Stomach (tissue), 8 donors: ENCODE measurements at regions not wholly inside any gene's neighbourhood (a gene's known extent, or its start where the extent isn't known, plus 50 kb on each side); places are given as distances from the start of the nearest gene placed in this dataset.

Experiments
- DNase-seq, 2 donors: peaks; one replicate each; pipeline versions ENCODE4 v3.0.0 to v3.0.0-alpha.2; 2013 to 2019
- H3K27ac ChIP-seq, 5 donors: fragments of 200-600 bp in 4 of 5; sonication (generic) in 4 of 5; one replicate each; pipeline ENCODE4 v1.5.1; 2013 to 2019; ENCODE audit warnings: mild to moderate bottlenecking in 1 of 5, moderate library complexity in 1 of 5
- H3K27me3 ChIP-seq, 3 donors: fragments of 200-600 bp; sonication (generic); one replicate each; pipeline ENCODE4 v1.5.1; 2017 to 2019; ENCODE audit warnings: mixed run types in 1 of 3
- H3K36me3 ChIP-seq, 4 donors: fragments of 200-600 bp; sonication (generic); 1 replicate in 3 of 4; 2 replicates in 1 of 4; pipeline ENCODE4 v1.5.1; 2016 to 2019
- H3K4me1 ChIP-seq, 4 donors: fragments of 200-600 bp; sonication (generic); one replicate each; pipeline ENCODE4 v1.5.1; 2016 to 2019
- H3K4me3 ChIP-seq, 4 donors: fragments of 200-600 bp; sonication (generic) in 3 of 4; one replicate each; pipeline ENCODE4 v1.5.1; 2016 to 2019; ENCODE audit warnings: mild to moderate bottlenecking in 1 of 4
- H3K9me3 ChIP-seq, 4 donors: fragments of 200-600 bp; sonication (generic); one replicate each; pipeline ENCODE4 v1.5.1; 2016 to 2019
- CTCF ChIP-seq, 7 experiments: fragments of 450-650 bp in 4 of 7; fragments of 200-600 bp in 3 of 7; sonication (generic) in 3 of 7; IDR thresholded peaks; one replicate each; pipeline ENCODE4 v1.5.1; 2016 to 2019; ENCODE audit warnings: antibody characterized with exemption in 7 of 7, control low read depth in 2 of 7, mild to moderate bottlenecking in 1 of 7
- EP300 ChIP-seq: sonication (generic); formaldehyde crosslinking; IDR thresholded peaks from one replicate; pipeline ENCODE4 v1.6.1; 2017; ENCODE audit warnings: antibody characterized with exemption
- POLR2A ChIP-seq, 4 donors: fragments of 450-650 bp; IDR thresholded peaks; one replicate each; pipeline ENCODE4 v1.6.1; 2016; ENCODE audit warnings: antibody characterized with exemption in 4 of 4, control low read depth in 2 of 4, mild to moderate bottlenecking in 1 of 4, moderate library complexity in 1 of 4
- POLR2AphosphoS5 ChIP-seq, 3 donors: sonication (generic); formaldehyde crosslinking; IDR thresholded peaks; one replicate each; pipeline ENCODE4 v1.6.1; 2016; ENCODE audit warnings: antibody characterized with exemption in 3 of 3
- whole genome bisulfite sequencing, 5 donors: extraction: QIAGEN DNeasy Blood & Tissue Kit in 3 of 5; methylation state at CpG; one replicate each; pipeline versions ENCODE4 v1.1.5 to v1.1.7; 2013 to 2018; 5-methylcytosine and 5-hydroxymethylcytosine counted together
- intact Hi-C: fragments of 100-400 bp; cut with DNase I; formaldehyde crosslinking; loops from one replicate; pipeline ENCODE4 v1.15.1; 2023; ENCODE audit warnings: low total_unique reads
- donor health status: healthy with polysubstance abuse.
- donor health status: Bipolar disorder and iron deficiency.
- donor health status: healthy.

GRCh38 chr4:173891072-173891471 is 361.0 kb upstream of the HAND2 start:
- TF ChIP-seq CTCF (IDR thresholded peaks at IDR 0.05): no peak
- TF ChIP-seq POLR2A (IDR thresholded peaks at IDR 0.05): no peak
- TF ChIP-seq EP300: no peak
- TF ChIP-seq POLR2AphosphoS5 (IDR thresholded peaks at IDR 0.05): no peak
- DNase-seq: no peak
- intact Hi-C loops: no loop called here
- Histone ChIP-seq H3K27ac (no peak overlapping the region), H3K4me3 (no peak overlapping the region), H3K27me3 (no peaks in the 10 kb centered on the region), H3K4me1 (no peaks in the 10 kb centered on the region), H3K9me3 (peaks cover 0 to 6% (median 0%) of the 10 kb centered on the region in 4 donors), H3K36me3 (no peaks in the 10 kb centered on the region)
- WGBS, 5 donors: 81 to 89% (median 86%) methylated on average over 3 of the region's 3 CpGs

- H3K4me1 ChIP-seq: peaks cover 0 to 7% (median 0%) of the 10 kb centered on the region in 4 donors
- no peaks in the 10 kb centered on the region for H3K27me3 ChIP-seq
- no peak overlapping the region for H3K4me3 ChIP-seq
- no peaks in the 10 kb centered on the region for H3K36me3 ChIP-seq
- H3K27ac ChIP-seq: no peak overlapping the region
- peaks cover 0 to 6% (median 0%) of the 10 kb centered on the region in 4 donors for H3K9me3 ChIP-seq
- WGBS, 5 donors: 74 to 85% (median 78%) methylated on average over 4 of the region's 4 CpGs
- TF ChIP-seq EP300 (no peak), POLR2AphosphoS5 (IDR thresholded peaks at IDR 0.05) (no peak), CTCF (IDR thresholded peaks at IDR 0.05) (no peak), POLR2A (IDR thresholded peaks at IDR 0.05) (no peak)
- no peak for DNase-seq
- intact Hi-C loops: no loop called here
These were observed 353.8 kb upstream of the HAND2 start for GRCh38 chr4:173883821-173884220.

- Histone ChIP-seq H3K27ac (no peak overlapping the region), H3K36me3 (no peaks in the 10 kb centered on the region), H3K9me3 (no peaks in the 10 kb centered on the region), H3K4me3 (no peak overlapping the region), H3K27me3 (no peaks in the 10 kb centered on the region), H3K4me1 (peaks cover 0 to 12% (median 0%) of the 10 kb centered on the region in 4 donors)
- WGBS, 5 donors: 47 to 70% (median 67%) methylated on average over 1 of the region's 1 CpG
- TF ChIP-seq POLR2A (IDR thresholded peaks at IDR 0.05) (no peak), CTCF (IDR thresholded peaks at IDR 0.05) (no peak), POLR2AphosphoS5 (IDR thresholded peaks at IDR 0.05) (no peak), EP300 (no peak)
- no peak for DNase-seq
- intact Hi-C loops: no loop called here
These were observed 350.9 kb upstream of the HAND2 start for GRCh38 chr4:173880897-173881296.

- Histone ChIP-seq H3K9me3 (no peaks in the 10 kb centered on the region), H3K27ac (no peak overlapping the region), H3K4me1 (peaks cover 0 to 12% (median 0%) of the 10 kb centered on the region in 4 donors), H3K27me3 (no peaks in the 10 kb centered on the region), H3K36me3 (no peaks in the 10 kb centered on the region), H3K4me3 (no peak overlapping the region)
- TF ChIP-seq POLR2AphosphoS5 (IDR thresholded peaks at IDR 0.05) (no peak), EP300 (no peak), POLR2A (IDR thresholded peaks at IDR 0.05) (no peak), CTCF (IDR thresholded peaks at IDR 0.05) (no peak)
- intact Hi-C loops: no loop called here
- DNase-seq: no peak
- WGBS, 5 donors: 60 to 69% (median 67%) methylated on average over 5 of the region's 5 CpGs
These were observed 349.5 kb upstream of the HAND2 start for GRCh38 chr4:173879509-173879908.
